Forelimb muscle (tissue), 1 donor: ENCODE measurements at regions not wholly inside any gene's neighbourhood (a gene's known extent, or its start where the extent isn't known, plus 50 kb on each side); places are given as distances from the start of the nearest gene placed in this dataset.
"Not testable (repeated sequence)": the region's sequence is repeated elsewhere in the genome, so short reads cannot be mapped to it uniquely, and the experiment has no call there.

Source experiments
- DNase-seq: peaks from one replicate; pipeline ENCODE4 v3.0.0-alpha.2; 2013; ENCODE audit warnings: low read depth

DNA sequence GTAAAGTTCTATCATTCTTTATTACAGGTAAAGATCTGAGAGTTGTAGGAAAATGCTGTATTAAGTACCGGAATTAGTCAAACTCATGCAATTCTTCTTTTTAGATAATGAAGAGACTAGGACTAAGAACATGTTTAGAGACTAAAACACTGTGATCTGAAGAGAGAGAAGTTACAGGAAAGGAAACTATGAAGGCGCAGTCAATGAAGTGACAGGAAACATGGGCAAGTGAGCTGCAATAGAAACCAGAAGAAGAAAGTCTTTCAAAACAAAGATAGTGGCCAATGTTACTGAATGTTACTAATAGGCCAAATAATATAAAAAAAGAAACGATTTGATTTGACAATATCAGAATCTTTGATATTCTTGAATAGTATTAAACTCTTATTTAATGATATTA is 659.4 kb upstream of the RGS18 start:
- DNase-seq = no peak

DNA sequence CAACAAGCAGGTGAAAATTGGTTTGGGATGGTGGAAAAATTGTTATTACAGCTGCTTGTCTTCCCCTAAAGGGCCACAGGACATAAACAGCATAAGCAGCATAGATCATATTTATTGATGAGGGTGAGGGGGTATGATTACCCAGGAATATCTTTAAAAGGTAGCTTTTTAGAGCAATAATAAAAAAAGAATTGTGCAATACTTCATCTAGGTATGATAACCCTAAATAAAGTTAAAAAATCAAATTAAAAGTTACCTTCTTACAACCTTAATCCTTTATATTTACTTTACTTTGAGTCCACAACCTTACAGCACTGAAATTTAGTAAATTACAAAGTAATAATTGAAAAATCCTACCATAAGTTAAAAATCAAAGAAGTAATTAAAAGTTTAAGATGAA is 653.3 kb upstream of the RGS18 start:
- no peak for DNase-seq

DNA sequence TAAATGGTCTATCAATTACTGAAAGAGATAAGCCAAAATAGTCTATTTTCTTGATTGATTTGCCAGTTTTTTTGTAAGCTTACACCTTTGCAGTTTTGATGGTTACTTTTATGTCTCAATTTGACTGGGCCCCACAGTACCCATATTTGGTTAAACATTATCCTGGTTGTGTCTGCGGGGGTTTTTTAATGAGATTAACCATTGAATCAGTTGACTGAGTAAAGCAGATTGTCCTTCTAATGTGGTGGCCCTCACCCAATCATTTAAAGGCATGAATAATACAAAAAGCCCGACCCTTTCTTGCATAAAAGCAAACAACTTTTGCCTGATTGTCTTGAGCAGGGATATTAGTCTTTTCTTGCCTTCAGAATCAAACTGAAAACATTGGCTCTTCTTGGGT is 650.0 kb upstream of the RGS18 start:
- DNase-seq = no peak

DNA sequence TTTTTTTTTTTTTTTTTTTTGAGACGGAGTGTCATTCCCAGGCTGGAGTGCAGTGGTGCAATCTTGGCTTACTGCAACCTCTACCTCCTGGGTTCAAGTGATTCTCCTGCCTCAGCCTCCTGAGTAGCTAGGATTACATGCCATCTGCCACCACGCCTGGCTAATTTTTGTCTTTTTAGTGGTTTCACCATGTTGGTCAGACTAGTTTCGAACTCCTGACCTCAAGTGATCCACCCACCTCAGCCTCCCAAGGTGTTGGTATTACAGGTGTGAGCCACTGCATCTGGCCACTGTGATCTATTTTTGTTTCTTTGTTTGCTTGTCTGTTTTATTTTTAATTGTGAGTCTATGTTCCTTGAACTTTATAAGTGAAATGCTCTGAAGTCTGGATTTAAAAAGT is 646.8 kb upstream of the RGS18 start:
- DNase-seq = not testable (repeated sequence)

DNA sequence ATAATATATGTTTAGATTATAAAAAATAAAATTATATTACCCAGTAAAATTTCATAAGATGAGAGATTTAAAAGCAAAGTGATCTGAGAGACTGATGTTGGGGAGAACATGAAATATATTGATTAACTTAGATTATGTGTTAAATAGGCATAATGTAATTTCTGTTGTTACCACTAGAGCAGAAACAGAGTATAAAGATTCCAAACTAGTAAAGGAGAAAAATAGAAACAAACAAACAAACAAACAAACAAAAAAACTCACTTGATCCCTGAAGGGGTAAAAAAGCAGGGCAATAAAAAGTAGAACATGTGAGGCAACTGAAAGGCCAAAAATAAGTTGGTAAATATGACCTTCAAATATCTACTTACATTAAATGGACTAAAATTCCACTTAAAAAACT is 640.4 kb upstream of the RGS18 start:
- DNase-seq = no peak

DNA sequence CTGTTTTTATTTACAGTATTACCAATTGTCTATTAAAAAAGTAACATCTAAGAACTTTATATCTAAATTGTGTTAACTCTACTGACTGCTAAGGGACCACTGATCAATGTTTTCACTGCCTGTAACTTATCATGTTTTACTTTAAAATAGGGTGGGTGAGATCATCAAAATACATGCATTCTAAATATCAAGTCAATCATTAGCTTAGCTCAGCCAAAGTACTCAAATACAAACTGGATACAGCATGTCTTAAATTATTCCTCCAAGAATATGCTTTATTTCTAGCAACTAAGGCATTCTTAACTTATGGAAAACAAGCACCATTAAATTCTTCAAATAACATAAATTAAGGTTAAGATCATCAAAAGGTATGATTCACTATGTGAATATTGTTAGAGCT is 638.7 kb upstream of the RGS18 start:
- DNase-seq = no peak

DNA sequence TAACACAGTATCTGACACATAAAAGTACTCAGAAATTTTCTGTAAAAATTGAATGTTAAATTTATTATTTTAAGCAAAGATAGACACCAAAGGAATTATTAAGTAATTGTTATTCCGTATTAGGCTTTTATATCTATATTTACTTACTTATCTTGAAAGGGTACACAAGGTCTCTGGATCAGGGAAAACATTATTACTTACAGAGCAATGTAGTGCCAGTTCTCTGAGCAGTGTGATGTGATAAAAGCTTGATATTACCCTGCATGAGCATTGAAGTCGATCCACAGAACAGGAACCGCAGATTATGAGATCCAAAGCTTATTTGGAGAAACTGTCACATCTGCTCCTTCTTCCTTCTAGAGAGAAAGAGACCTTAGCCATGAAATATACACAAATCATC is 637.9 kb upstream of the RGS18 start:
- no peak for DNase-seq

DNA sequence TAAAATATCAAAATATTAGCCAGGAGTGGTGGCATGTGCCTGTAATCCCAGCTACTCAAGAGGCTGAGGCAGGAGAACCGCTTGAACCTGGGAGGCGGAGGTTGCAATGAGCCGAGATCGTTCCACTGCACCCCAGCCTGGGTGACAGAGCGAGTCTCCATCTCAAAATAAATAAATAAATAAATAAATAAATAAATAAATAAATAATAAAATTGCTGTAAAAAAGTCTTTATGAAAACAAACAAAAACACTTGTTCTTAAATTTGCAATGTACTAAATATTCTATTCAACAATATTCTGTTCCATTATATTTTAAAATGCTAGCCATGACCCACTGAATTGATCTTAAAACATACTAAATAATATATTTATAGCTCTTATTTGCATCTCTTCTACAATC is 632.3 kb upstream of the RGS18 start:
- not testable (repeated sequence) for DNase-seq

DNA sequence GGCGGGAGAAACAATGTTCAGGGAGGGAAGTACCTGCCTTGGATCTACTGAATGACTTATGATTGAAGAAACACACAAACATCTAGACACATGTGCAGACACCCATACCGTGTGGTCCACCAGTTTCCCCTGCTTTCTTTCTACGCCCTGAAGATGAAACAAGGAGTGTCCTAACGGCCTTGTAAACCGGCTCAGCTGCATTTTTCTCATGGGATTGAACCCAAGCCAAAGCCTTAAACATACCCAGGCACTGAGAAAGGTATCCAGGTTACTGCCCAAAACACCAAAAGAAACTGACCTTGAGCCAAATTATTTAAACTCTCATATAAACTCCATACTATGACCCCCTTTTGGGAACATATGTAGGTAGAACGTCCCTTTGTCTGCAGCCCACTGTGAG is 630.0 kb upstream of the RGS18 start:
- DNase-seq = no peak

DNA sequence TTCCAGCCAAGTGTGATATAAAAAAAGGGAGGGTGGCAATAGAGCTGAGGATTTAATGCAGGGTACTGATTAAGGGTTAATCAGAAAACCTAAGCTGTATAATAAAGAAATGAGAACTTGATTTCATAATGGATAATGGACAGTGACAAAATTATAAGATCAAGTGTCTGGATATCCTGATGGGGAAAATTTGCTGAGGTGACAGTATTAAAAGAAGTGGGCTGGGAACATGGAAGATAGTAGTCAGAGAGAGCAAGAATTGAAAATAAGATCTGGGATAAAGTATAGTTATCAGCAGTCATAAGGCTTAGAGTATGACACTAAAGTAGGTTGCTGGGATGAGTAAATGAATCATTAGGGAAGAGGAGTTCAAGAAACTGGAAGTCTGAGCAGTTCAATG is 627.3 kb upstream of the RGS18 start:
- DNase-seq = no peak

DNA sequence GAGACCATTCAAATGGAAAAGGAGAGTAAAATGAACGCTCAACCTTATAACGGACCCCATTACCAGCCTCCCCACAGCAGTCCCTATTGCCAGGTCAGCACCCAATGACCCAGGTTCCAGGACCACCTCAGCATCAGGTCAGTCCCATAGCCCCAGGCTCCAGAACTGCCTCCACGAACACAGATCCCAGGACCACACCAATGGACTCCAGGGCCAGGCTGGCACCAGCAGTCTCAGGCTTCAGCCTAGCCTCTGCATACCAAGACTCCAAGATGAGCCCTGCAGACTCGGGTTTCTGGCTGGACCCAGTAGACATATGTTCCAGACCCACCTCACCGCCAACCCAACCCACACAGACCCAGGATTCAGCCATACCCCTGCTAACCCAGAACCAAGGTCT is 625.0 kb upstream of the RGS18 start:
- no peak for DNase-seq

DNA sequence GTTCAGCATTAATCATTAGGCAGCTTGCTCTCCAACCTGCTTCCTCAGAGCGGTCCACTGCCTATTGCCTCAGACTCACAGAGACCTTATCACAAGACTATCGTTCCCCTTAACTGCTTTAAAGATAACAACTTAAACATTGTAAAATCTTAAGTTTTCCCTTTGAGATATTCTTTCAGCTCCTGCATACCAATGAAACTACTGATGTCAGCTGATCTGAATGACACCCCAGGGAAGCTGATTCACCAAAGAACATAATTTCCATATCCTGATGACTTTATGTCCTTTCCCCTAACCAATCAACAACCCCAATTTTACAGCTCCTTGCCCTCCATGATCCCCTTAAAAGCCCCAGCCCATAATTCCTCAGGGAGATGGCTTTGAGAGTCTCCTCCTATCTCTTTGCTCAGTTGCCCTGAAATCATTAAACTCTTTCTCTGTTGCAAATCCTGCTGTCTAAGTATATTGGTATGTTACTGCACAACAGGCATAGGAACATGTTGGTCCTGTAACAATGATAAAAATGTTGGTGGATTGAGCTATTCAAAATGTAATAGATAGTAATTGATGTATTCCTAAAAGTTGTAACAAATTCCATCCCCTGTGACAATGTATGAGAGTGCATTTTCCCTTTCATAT is 621.4 kb upstream of the RGS18 start:
- no peak for DNase-seq

DNA sequence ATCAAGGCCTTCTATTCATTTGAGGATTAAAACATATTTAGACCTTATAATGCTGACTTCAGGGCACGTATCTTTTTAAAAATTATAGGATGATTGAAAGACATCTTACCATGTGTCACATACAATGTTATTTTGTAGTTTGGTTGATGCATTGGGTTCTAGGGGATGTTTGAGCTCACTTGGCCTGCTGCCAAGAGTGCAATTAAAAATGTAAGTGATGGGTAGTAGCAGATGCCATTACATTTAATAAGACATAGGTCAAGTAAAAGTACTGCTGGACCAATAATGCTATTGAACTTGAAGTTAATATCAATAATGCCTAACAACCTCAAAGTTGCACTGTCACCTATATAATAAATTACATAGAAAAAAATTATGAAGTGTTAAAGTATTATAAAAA is 616.5 kb upstream of the RGS18 start:
- no peak for DNase-seq

DNA sequence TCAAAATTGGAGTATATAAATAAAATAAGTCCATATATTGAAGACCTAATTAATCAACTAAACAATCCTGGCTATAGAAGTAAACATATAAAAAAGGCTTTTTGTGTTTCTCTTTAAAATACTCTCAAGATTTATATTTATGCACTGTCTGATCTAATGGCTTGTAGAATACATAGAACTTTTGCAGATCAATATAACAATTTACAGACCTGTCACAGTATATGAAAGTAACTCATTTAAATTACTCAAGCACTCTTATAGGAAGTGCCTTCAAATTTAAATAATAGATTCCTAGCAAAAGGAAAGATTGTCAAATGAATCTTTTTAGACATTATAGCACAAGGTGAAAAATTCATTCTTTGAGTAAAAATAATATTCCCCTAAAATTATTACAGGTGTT is 615.8 kb upstream of the RGS18 start:
- no peak for DNase-seq

DNA sequence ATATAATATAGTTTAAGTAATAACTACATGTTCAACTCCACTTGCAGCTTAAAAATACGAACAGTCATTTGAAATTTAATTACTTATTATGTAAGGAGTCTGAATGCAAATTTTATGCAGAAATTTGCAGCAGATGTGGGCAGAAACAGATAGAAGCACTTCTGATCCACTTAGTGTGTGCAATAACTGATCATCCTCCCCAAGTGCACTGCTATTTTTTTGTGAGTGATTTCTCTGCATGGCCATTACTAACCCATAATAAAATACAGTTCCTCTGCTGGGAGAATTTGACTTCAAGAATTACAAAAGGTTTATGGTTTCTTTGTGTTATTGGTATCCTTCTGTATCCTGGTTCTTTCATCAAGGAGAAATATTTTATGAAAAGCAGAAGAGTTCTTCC is 611.5 kb upstream of the RGS18 start:
- DNase-seq = no peak

DNA sequence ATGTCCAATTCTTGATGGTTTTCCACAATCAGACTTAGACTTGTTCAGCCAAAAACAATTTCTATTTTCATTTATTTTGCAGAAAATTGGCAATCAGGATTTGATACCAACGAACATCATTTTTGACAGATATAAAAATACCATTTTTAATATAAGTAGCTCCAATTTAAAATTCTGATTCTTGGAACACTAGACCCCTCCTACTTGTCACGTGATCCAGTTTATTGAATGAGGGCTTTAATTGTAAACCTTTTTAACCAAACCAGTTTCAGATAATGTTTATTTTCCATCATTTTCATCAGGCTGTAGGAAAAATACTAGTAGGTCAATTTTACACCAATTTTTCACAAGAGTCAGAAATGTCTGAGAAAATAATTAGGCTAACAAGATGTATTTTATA is 607.2 kb upstream of the RGS18 start:
- DNase-seq = no peak

DNA sequence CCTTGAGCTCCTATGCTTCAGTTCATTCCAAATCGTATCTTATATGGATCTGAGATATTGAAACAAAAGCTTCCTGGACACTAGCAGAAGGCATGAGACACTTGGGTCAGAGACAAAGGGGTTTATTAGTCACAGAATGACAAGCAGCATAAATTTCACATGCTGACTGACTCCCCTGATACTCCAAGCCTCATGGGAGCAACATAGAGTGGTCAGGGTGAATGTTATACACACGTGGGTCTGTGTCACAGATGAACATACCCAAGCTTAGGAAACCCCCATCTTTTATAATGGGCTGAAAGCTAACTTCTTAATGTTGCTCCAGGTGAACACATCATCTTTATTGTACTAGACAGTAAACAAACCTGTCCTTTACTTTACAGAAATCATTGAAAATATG is 599.9 kb upstream of the RGS18 start:
- no peak for DNase-seq

DNA sequence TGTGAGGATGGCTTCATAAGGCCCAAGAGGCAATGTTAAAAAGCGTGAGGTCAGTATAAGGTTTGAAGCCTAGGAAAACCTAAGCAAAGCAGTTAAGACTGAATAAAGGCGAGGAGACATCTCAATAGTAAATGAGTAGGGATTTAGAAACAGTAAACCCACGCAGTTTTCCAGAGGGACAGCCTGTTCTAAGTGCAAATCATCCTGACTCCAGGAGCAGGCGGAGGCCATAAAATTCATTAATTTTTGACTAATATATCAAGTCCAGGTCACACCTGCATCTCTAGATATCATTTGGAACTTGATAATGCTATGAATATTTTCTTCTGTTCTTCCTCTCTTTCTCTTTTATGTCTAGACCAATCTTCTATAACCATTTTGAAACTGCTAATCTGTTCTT is 597.0 kb upstream of the RGS18 start:
- DNase-seq = no peak

DNA sequence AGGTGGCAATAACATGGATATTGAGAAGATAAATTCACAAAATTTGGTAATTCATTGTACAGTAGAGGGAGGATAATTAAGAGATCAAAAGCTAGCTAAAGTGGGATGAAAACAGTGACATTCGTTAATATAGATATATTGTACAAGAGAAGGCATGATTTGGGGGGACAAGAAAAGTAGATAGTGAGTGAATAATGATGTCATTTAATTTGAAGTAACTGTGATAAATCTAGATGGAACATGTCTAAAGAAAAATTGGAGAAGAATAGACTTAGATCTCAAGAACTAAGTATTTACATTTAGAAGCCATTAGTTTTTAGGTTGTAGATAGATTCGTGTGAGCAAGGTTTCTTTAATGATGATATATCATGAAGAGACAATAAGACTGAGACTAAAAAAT is 594.0 kb upstream of the RGS18 start:
- no peak for DNase-seq

DNA sequence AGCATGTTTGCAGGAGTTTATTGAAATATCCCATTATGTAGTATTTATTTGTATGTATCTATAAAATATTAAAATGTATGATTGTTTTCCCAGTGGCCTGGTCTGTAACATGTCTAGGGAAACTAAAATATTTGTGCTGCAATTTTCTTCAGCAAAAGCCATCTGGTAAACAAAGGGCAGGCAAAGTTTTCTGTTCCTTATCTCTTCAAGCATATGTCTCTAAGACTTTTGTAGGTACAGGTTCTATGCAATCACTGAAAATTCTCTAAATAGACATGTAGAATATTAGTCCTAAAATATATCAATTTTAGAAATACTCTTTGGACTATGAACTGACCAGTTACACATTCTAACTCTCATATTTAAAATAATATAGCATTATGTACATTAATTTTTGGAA is 585.8 kb upstream of the RGS18 start:
- DNase-seq = no peak

DNA sequence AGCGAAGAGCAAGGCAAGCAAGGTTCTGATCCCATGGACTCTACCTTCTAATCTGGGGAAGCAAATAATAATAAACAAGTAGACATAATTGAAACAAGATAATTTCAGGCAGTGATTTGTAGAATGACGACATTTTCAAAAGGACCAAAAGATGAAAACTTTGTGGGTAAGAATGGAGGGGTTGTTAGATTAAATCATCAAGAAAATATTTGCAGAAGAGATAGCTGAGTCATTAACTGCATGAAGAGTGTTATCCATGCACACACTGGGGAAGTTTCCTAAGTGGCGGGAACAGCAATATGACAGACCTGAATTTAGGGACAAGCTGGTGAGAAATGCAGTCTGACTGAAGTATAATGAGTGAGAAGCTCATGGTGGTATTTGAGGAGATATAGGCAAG is 583.1 kb upstream of the RGS18 start:
- DNase-seq = no peak

DNA sequence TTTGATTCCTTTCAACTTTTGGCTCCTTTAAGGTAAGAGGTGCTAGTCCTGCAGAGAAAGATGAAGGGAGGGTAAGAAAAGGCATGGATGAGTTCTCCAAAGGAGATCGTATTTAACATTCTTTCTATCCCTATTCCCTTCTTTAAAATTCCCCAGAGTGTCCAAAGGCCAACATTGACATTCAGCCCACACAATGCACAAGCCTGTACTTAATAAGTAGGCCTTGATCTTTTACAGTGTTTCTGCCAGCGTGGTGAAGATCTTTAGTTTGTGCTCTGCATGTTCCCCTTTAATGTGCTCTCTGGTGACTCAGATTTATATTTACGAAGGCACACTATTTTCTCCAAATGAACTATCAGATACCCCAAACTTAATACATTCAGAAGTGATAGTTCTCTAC is 582.5 kb upstream of the RGS18 start:
- DNase-seq = no peak

DNA sequence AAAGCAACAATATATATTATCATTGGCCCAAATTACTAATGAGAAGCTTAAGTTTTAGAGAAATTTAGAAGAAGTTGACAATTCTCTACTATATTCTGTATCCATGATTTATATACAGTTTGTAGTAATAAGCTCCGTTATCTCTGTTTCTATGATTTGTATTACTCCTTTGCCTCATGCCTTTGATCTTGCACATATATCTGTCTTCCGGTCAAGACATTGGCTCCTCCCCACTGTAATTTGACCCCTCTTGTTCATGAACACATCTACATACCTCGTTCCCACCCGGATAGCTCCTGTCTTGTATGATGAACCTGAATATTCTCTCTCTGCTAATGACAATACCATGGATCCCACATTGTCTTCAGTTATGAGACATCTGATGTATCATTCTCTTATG is 581.0 kb upstream of the RGS18 start:
- DNase-seq = no peak

DNA sequence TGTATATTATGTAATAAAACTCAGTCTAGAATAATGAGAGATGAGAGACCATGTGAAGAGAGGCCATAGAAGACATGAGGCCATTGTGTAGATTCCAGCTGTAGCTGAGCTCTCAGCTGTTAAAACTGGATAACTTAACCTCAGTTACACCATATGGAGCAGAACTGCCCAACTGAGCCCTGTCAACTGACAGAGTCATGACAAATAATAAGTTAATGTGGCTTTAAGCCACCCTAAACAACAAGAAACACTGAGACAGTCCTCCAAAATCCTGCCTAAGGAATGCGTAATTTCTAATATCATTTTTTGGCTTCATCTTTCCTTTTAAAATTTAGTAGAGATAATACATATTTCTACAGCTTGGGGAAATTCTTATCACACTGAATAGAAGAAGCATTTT is 580.0 kb upstream of the RGS18 start:
- no peak for DNase-seq

DNA sequence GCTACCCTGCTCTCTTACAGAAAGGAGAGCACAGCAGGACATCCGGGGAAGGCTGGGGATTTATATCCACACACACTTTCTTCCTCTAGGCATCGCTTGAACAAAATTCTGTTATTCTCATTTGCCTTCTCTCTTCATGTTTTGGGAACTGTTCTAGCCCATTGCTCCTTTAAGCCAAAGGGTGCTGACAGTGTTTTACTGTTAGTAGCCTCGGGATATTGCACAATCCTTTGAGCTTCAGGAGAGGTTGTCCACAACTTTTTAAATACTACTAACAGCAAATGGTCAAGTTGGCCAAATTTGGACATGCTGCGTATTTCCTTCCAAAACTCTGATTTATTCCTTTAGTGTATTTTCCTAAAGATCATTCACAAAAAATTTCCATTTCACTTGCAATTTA is 579.2 kb upstream of the RGS18 start:
- no peak for DNase-seq
